ENCODE measurements at regions not wholly inside any gene's neighbourhood (a gene's known extent, or its start where the extent isn't known, plus 50 kb on each side); places are given as distances from the start of the nearest gene placed in this dataset.
A peak's percentile ranks its signal among the peaks of the same experiment; 100 is the strongest.

- H3K4me3 ChIP-seq (replicated peaks in 1 of 3; ENCODE audit: insufficient read depth in 1 of 3, low read depth in 1 of 3, low read length in 3 of 3) = no peak overlapping the region
- dilution Hi-C loops (cut with MboI; ENCODE audit: extremely low pct_ligation_motif_present, low sequenced_read_pairs) = no loop called here
These were observed 84.4 kb upstream of the SPATA13 start for GRCh38 chr13:24076109-24076508.

More at GRCh38 chr13:24076109-24076508, 84.4 kb upstream of the SPATA13 start:
- H3K27me3 ChIP-seq (ENCODE audit: control insufficient read depth in 2 of 2, insufficient read depth in 2 of 2, low read length in 2 of 2) = no peaks in the 10 kb centered on the region
- no peaks in the 10 kb centered on the region for H3K9me3 ChIP-seq (replicated peaks; ENCODE audit: control insufficient read depth, insufficient read depth, low read length)
- H3K4me1 ChIP-seq (ENCODE audit: control insufficient read depth, extremely low read depth, insufficient read depth, low read length) = peaks cover 37% of the 10 kb centered on the region
- ChIA-PET POLR2A (no interaction called here), CTCF (interaction anchor here (1.4 to 2.2 kb wide), 3 partner anchors 11 to 153 kb away, joined by 3 to 8 read pairs (median 3); no protein-coding TSS in a partner anchor)
- H4K20me1 ChIP-seq (replicated peaks; ENCODE audit: control insufficient read depth, extremely low read depth, insufficient read depth, low read length) = no peaks in the 10 kb centered on the region
- peak overlapping the region; percentile 57 for H3K4me2 ChIP-seq (ENCODE audit: insufficient read depth, low read length)
- H3K9me1 ChIP-seq (replicated peaks; ENCODE audit: control insufficient read depth, extremely low read depth, insufficient read depth, low read length) = no peaks in the 10 kb centered on the region
- H2AFZ ChIP-seq (ENCODE audit: low read depth, low read length) = peak overlapping the region; percentile 87
- no TSS peak for BruUV-seq (replicated peaks)
- intact Hi-C loops (cut with micrococcal nuclease) = no loop called here
- peak; percentile 58 for FAIRE-seq
- H3K36me3 ChIP-seq (ENCODE audit: control insufficient read depth in 2 of 2, extremely low read depth in 1 of 2, insufficient read depth in 2 of 2, low read length in 2 of 2) = no peaks in the 10 kb centered on the region
- no peak for TF ChIP-seq GATA2 (IDR thresholded peaks at IDR 0.05; ENCODE audit: insufficient read depth, insufficient read length, low read depth, low read length)
- no peak for TF ChIP-seq MAX (IDR thresholded peaks at IDR 0.05; ENCODE audit: insufficient read depth, insufficient read length)
- no peak for TF ChIP-seq EZH2 (IDR thresholded peaks at IDR 0.05; ENCODE audit: borderline replicate concordance, low read depth, low read length, severe bottlenecking)
- TF ChIP-seq CTCF (IDR thresholded peaks at IDR 0.05; ENCODE audit: extremely low read depth in 1 of 2, insufficient read depth in 1 of 2, low read depth in 1 of 2, low read length in 2 of 2) = no peak
- TF ChIP-seq JUN (IDR thresholded peaks at IDR 0.05; ENCODE audit: borderline replicate concordance, insufficient read depth, insufficient read length, low read depth) = no peak
- no peak for TF ChIP-seq FOS (IDR thresholded peaks at IDR 0.05; ENCODE audit: borderline replicate concordance, insufficient read depth, low read length)
- no peak for TF ChIP-seq MYC (IDR thresholded peaks at IDR 0.05; ENCODE audit: low read depth, low read length)
- TF ChIP-seq POLR2AphosphoS5 (IDR thresholded peaks at IDR 0.05; ENCODE audit: insufficient read depth, low read depth, low read length) = no peak
- TF ChIP-seq POLR2A (IDR thresholded peaks at IDR 0.05; ENCODE audit: low read depth, low read length) = no peak
- H3K9ac ChIP-seq (replicated peaks; ENCODE audit: extremely low read depth, insufficient read depth, low read length) = peak overlapping the region; percentile 51
- DNase-seq (ENCODE audit: low read depth, low spot score) = no peak
- peak overlapping the region; percentile 96 for H3K27ac ChIP-seq (ENCODE audit: insufficient read depth, low read depth, low read length)
- no peaks in the 10 kb centered on the region for H3K79me2 ChIP-seq (ENCODE audit: control insufficient read depth, insufficient read depth, low read length)

Measured in endothelial cell of umbilical vein (primary cell).